DMS 273 (cell line): ENCODE measurements at regions not wholly inside any gene's neighbourhood (a gene's known extent, or its start where the extent isn't known, plus 50 kb on each side); places are given as distances from the start of the nearest gene placed in this dataset.
"Not testable (repeated sequence)": the region's sequence is repeated elsewhere in the genome, so short reads cannot be mapped to it uniquely, and the experiment has no call there.

ENCODE experiments used
- DNase-seq: peaks from one replicate; lab custom pipeline; 2025; ENCODE audit not compliant: unreplicated experiment; lab: John Stamatoyannopoulos, UW

DNA sequence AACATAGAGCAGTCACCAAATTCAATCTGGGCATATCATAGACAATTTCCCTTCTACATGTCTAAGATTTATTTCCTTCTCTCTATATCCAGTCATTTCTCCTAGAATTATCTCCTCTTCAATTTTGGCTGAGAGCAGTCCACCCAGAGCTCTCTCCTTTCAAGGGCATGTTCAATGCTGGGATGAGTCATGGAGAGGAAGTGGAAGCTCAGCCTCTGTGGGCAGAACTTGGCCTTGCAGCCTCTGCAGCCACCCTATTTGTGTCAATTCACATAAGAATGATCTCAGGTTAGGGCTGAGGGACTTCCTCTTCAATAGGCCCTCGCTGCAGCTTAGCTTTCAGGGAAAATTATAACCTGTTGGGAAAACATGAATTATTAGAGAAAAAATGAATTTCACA lies 560.8 kb downstream of the POM121L12 start:
- DNase-seq, result peak; percentile 18

DNA sequence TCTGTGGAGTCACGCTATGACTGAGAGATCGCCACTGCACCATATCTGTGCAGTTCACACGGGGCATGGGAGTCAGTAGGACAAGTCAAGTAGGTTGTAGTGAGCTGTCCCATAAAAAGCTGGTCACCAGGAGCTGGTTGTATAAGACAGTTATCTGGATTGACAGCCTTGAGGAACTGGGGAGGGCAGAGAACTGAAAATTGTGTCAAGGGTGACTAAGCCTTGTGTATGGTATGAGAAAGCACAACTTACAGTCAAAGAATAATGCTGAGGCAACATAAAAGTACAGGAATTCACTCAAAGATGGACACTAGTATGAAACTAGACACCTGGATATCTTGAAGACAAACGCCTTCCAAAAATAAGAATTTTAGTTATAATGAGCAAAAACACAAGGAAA lies 564.9 kb downstream of the POM121L12 start:
- no peak for DNase-seq

DNA sequence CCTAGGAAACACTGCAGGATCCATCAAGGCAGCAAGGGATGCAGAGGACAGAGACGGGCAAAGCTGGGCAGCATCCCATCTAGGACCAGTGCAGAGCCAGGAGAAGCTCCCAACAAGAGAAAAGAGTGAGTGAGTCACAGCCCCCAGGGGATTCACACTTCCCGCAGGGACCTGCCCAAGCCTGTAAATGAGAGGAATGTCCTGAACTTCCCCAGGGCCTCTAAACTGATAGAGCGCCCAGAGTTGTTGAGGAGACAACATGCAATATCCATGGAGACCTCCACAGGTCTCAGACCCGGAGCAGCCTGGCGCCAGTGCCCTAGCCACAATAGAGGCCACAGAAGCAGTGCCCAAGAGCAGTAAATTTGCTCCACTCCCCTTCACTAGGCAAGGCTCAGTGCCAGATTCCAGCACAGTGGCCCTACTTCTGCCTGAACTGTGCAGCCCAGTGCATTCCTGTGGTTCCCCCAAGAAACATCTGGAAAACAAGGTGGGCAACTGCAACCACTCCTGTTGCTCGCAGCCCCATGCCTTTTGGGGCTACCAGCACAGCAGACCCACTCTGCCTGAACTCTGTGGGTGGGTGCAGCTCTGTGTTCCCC lies 567.5 kb downstream of the POM121L12 start:
- DNase-seq, result peak; percentile 11

DNA sequence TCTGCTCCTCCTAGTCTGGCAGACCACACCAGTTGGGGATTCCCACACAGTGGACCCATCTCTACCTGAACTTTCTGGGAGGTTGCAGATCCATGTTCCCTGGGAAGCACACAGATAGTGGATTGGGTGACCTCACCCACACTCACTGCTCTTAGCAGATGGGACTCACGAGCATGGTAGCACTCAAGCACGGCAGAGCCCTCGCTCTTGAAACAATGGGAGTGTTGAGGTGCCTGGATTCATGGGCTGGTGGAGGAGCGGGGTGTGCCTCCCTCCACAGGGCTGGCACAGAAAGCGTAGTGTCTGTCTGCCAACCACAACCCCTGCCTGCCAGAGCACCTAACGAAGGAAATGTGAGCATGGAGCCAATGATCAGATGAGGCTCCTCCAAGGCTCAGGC lies 568.0 kb downstream of the POM121L12 start:
- no peak for DNase-seq

DNA sequence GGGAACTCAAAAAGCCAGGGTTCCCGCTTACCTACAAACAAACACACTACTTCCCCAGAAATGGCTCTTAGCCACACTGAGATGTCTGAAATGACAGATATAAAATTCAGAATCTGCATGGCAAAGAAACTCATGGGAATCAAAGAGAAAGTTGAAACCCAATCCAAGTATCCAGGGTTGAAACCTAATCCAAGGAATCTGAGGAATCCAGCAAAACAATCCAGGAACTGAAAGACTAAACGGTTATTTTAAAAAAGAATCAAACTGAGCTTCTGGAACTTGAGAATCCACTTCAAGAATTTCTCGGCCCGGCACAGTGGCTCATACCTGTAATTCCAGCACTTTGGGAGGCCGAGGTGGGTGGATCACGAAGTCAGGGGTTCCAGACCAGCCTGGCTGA lies 568.8 kb downstream of the POM121L12 start:
- DNase-seq, result no peak

DNA sequence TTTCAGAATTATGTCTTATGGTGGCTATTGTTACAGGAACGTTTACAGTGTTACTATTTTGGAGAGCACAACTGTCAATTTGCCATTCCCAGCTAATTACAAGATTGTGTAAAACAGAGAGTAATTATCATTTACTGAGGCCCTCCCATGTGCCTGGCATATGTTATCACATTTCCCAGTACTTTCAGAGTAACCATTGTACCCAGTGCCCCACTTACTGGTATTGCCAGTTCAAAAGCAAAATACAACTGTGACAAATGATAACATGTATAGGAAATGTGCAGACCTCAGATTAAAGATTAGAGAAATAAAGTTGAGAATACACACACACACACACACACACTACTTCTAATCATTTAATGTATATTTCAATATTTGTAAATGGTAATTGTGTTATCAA lies 572.5 kb downstream of the POM121L12 start:
- DNase-seq, result no peak

DNA sequence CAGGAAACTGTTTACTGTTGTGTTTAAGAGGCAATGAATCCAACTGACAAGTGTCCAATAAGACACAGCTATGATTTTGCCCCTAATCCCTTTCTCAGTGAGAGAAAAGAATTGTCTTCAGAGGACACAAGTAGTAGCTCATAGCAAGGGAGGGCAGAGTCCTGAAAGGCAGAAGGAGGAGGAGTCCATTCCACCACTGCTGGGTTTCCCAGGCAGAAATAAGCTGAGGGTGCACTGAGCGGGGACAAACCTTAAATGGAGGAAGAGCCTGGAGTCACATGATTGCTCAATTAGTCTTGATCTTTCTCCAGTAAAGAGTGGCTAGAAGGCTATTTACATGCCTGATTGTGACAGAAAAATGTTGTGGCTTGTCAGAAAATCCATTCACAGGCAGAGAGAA lies 573.8 kb downstream of the POM121L12 start:
- DNase-seq, result no peak

DNA sequence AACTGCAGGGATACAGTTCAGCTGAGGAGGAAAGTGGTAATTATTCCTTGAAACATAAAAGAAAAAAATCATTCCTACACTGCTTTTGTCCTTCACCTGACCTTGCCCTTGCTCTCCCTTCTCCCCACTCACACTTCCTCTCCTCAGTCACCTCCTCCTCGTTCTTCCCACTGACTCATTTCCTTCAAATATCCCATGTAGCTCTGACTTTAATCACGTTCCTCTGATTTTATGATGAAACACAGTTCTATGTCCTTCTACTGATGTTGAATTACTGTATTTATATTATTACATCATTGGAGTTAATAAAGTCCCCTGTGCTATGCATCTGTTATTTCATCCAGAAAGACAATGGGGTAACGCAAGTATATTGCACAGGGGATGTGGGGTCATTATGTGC lies 575.6 kb downstream of the POM121L12 start:
- no peak for DNase-seq

DNA sequence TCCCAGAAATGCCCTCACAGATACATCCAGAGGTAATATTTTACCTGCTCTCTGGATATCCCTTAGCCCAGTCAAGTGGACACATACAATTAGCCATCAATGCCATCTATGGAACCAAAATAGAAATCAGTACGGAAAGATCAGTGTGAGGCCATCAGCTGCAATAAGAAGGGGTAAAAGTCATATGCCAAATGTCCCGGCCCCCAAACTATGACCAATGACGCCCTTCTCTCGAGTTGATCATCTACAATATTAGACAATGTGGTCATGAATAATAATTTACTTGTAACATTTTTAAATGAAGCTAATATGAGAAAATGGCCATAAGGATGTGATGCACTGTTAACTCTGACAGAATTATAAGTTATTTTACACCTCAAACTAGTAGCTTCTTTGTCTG lies 588.9 kb downstream of the POM121L12 start:
- no peak for DNase-seq

DNA sequence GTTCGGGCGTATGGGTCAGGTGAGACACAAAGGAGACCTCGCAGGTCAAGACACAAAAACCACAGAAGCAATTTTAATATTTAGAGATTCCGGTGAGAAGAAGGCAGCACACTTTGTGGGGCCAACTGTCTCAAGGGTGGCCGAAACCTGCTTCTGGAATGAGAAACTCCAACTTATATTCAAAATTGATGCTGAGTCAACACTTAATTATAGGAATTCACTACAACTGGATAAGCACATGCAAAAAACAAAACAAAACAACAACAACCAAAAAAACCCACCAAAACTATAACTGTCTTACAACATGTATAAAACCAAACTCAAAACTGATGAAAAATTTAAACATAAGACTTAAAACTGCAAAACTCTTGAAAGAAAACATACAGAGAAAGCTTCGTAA lies 593.3 kb downstream of the POM121L12 start:
- DNase-seq, result no peak

DNA sequence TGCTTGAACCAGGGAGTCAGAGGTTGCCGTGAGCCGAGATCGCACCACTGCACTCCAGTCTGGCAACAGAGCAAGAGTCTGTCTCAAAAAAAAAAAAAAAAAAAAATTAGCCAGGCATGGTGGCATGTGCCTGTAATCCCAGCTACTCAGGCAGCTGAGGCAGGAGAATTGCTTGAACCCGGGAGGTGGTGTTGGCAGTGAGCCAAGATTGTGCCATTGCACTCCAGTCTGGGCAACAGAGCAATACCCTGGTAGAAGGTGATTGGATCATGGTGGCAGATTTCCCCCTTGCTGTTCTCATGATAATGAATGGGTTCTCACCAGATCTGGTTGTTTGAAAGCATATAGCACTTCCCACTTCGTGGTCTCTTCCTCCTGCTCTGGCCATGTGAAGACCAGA lies 599.8 kb downstream of the POM121L12 start:
- DNase-seq, result not testable (repeated sequence)

DNA sequence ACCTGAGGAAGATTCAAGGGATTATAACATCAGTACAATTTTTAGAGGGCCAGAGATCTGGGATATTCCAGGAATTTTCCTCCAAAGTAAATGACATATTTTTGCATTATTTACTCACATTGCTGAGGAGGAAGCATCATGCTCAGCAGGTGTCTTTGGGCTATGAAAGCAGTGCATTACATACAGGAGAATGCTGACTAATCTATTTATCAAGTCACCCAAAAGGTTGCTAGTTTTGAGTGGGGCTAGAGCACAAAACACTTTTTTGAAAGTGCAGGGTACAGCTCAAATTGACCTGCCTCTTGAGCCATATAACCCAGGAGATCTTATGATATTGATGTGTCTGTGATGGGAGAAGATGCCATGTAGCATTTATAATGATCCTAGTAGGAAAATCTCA lies 603.1 kb downstream of the POM121L12 start:
- no peak for DNase-seq

DNA sequence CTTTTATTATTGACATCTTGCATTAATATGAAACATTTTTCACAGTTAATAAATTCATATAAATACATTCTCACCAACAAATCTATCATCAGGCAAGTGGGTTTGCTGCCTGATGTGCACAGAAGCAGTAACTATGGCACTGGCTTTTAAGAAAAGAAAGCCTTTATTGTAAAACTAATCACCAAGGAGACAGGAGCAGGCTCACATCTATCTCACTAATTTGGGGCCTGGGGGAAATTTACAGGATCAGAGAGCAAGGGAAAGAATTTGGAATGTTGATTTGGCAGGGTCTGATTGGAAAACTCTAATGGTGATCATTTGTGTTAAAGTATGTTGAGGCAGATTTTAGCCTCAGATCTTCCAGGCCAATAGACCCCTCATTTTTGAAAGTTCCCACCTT lies 605.7 kb downstream of the POM121L12 start:
- no peak for DNase-seq

DNA sequence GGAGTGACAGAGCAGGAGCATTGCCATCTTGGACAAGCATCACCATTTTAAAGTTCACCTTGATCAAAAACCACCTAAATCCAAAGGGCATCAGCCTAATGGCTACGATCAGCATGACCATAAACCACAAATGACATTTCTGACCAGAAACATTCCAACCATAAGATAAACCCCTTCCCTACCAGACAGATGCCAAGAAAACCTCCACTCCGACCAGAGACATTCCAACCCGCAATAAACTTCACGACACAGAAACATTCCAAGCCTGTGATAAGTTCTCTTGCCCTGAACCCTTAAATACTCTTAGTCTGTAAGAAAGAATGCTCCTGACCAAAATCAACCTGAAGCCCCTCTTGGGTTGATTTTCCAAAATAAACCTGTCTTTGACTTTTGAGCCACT lies 606.9 kb downstream of the POM121L12 start:
- no peak for DNase-seq

DNA sequence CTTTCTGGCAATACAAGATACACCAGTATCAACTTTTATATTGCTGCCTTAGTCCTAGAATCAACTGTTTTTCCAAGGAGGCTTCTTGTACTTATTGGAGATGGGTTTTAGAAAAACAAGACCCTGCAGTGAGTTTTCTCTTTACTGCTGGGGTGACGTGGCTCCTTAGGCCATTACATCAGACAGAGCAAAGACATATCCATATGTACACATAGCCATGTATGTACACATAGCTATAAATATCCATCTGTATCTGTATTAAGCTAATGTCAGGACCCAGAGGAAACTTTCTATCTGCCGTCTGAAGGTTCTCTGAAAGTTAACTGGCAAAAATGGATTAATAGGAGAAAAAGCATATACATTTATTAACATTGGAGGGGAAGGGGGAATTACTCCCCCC lies 607.4 kb downstream of the POM121L12 start:
- DNase-seq, result no peak

DNA sequence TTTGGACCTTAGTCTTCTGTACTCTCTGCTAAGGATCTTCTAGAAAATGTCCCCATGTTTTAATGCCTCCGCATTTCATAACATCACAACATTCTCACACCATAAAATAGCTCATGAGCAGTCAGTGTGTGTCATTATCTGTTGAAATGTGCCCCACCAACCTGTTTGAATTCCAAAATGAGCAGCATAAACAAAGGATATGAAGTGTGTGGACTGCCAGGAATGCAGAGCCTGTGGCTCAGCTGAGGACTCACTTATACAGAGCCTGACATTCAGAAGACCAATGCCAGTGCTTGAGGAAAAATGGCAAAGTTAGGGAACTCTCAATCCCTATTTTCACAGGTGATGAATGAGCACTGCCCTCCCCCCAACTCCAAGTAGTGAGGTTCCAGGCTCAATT lies 621.4 kb downstream of the POM121L12 start:
- DNase-seq, result no peak

DNA sequence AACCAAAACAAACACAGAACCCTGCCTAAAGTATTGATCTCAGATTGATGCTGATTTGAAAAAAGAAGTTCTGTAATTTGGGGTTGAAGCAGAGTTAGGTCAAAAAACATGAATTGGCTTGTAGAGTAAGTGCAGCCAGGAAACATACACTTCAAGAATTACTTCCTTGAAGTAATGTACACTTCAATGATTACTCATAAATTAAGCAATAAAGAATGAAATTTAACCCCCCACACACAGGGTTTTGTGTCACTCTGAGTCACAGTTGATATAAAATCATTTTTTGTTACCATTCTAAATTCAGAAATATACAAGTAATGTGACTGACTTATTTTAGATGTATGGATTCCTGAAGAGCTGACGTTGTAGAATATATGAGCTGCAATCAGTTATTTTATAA lies 622.2 kb downstream of the POM121L12 start:
- no peak for DNase-seq

DNA sequence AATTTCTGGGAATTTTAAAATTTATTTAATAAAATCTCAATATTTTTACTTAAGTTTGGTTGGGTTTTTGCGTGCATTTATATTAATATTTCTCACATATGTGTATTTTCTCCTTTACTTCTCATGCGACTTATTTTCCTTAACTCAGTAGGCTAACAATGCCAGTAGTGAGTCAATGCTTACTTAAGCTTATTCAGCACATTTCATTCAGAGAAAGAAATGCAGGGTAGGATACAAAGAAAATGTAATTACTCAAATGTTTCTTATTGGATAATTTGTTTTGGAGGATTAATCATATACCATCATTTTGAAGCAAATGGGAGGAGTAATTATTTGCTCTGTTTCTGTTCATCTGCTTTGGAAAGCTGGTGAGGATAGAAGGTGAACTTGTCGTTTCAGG lies 623.5 kb downstream of the POM121L12 start:
- DNase-seq, result no peak

DNA sequence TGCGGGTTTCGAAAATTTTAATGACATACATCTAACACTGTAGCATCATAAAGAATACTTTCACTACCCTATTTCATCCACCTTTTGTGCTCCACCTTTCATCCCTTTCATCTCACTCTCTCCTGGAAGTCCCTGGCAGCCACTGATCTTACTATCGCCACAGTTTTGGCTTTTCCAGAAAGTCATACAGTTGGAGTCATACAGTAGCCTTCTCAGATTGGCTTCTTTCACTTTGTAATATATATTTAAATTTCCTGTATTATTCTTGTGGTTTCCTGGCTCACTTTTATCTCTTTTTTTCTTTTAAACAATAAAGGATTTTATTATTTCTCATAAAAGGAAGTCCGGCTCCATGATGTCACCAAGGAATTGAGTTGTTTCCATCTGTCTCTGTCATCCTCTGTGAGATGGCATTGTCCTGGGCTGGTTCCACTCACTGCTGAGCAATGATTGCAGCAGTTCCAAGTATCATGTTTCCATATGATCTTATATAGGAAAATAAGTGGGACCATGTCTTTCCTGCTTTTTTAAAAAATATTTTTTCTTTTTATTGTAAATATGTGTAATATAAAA lies 626.3 kb downstream of the POM121L12 start:
- no peak for DNase-seq

DNA sequence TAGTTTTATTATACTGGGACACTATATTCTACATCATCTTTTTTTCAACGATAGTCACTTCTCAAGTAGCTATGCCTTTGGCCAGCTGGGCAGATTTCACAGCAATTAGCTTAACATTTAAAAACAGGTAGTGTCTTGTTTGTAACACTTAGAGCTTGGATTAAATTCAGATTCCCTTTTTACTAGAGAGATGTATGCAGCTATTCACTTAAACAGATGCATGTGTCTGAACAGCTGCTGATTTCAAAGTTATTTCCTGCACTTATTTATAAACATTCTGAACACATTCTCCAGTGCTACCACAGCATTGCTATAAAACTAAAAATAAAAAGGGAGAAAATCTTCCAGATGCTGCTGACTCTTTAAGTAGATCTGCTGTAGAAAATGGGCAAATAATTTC lies 637.2 kb downstream of the POM121L12 start:
- peak; percentile 48 for DNase-seq

DNA sequence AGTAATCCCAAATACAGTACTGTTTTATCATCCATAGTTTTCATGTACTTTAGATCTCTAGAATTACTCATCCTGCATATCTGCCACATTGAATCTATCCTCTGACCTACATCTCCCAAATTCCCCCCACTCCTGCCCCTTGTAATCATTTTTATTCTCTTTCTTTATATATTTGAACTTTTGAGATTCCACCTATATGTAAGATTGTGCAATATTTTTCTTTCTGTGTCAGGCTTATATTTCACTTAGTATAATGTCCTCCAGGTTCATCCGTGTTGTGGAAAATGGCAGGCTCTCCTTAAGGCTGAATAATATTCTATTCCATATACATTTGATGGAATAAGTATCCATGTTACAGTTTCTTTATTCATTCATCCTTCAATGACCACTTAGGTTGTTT lies 640.4 kb downstream of the POM121L12 start:
- no peak for DNase-seq

DNA sequence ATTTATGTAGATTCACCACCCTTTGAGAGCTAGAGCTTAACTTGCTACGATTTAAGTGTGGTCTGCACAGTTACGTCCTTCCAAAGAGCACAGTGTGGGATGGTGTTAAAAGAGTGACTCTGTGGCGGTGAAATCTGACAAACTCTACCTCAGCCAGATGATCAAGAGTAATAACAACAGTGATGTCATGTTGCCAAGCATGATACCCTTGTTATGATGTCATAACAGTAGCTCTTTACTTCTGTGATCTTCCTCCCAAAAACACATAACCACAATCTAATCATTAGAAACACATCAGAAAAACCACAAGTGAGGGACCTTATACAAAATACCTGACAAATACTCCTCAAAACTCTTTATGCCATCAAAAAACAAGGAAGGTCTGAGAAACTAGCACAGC lies 649.3 kb downstream of the POM121L12 start:
- DNase-seq, result no peak

DNA sequence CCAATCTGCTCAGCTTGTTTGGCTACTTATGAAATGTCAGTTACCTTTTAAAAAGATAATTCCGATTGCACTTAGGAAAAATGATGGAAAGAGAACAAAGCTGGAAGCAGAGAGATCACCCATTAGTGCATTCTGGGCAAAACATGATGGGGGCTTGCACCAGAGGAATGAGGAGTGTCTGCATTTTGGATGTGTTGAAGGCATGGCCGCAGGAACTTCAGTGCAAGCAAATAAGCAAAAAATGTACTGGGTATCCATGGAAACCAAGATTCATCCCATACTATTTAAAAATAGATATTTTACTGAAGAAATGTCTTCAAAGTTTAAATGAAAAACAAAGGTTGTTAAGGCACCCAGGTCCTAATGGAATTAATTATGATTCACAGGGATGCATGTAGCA lies 655.0 kb downstream of the POM121L12 start:
- no peak for DNase-seq
